A673 (cell line): ENCODE measurements at regions not wholly inside any gene's neighbourhood (a gene's known extent, or its start where the extent isn't known, plus 50 kb on each side); places are given as distances from the start of the nearest gene placed in this dataset.

Experiments
- BruUV-seq: library from RNA; stranded (reverse); fragments of 400-500 nt; replicated peaks from 2 replicates; lab custom pipeline; 2021; lab: Mats Ljungman, UMichigan
- CTCF ChIA-PET: fragments of 300-600 bp; sonication (Branson Sonifier 250); formaldehyde crosslinking; loops from one replicate; lab custom pipeline; 2022; ENCODE audit warnings: antibody characterized with exemption; lab: Charles Lee
- POLR2A ChIA-PET: fragments of 300-600 bp; sonication (Branson Sonifier 250); formaldehyde crosslinking; loops from one replicate; lab custom pipeline; 2022; ENCODE audit warnings: antibody characterized with exemption; ENCODE audit not compliant: low non-redundant PET; lab: Charles Lee
- DNase-seq: peaks from one replicate; pipeline ENCODE4 v3.0.0-alpha.2; 2015; ENCODE audit warnings: low spot score
- H3K27ac ChIP-seq: fragments of 200-600 bp; sonication (generic); 2 replicates; pipeline ENCODE4 v1.5.1; 2016; ENCODE audit warnings: mixed run types, low read depth, mild to moderate bottlenecking, mixed read lengths, antibody characterized with exemption, low read length; ENCODE audit not compliant: poor library complexity, severe bottlenecking
- H3K27me3 ChIP-seq: fragments of 200-600 bp; sonication (generic); replicated peaks from 2 replicates; pipeline ENCODE4 v1.6.1; 2017; ENCODE audit warnings: mixed run types, low read depth, mild to moderate bottlenecking, mixed read lengths, antibody characterized with exemption, low read length; ENCODE audit not compliant: insufficient read depth, poor library complexity
- H3K36me3 ChIP-seq: fragments of 200-600 bp; sonication (generic); 2 replicates; pipeline ENCODE4 v1.6.1; 2016; ENCODE audit warnings: mixed run types, mild to moderate bottlenecking, mixed read lengths, antibody characterized with exemption, low read length; ENCODE audit not compliant: insufficient read depth, poor library complexity, severe bottlenecking
- H3K4me1 ChIP-seq: fragments of 200-600 bp; sonication (generic); 2 replicates; pipeline ENCODE4 v1.6.1; 2017; ENCODE audit warnings: mixed run types, mild to moderate bottlenecking, mixed read lengths, antibody characterized with exemption, low read length; ENCODE audit not compliant: insufficient read depth, poor library complexity, severe bottlenecking
- H3K4me3 ChIP-seq: fragments of 200-600 bp; sonication (generic); 2 replicates; pipeline ENCODE4 v1.5.1; 2016; ENCODE audit warnings: low read depth, mixed run types, mild to moderate bottlenecking, mixed read lengths, low read length; ENCODE audit not compliant: poor library complexity, severe bottlenecking
- H3K9me3 ChIP-seq: fragments of 200-600 bp; sonication (generic); 2 replicates; pipeline ENCODE4 v1.6.1; 2016; ENCODE audit warnings: mixed run types, low read depth, mild to moderate bottlenecking, mixed read lengths, antibody characterized with exemption, low read length; ENCODE audit not compliant: poor library complexity, severe bottlenecking
- EZH2 ChIP-seq: fragments of 200-600 bp; sonication (generic); IDR thresholded peaks from 2 replicates; pipeline ENCODE4 v1.6.1; 2017; ENCODE audit warnings: borderline replicate concordance, low read depth, mild to moderate bottlenecking, mixed read lengths, antibody characterized with exemption, low read length; ENCODE audit not compliant: poor library complexity, severe bottlenecking
- intact Hi-C: fragments of 100-400 bp; cut with micrococcal nuclease; formaldehyde crosslinking; loops from one replicate; pipeline ENCODE4 v1.10.0; 2022; ENCODE audit not compliant: unreplicated experiment
- TF ChIP-seq, protein P1 (sequence below): fragments of 300-800, 200-600 bp; sonication (generic); conservative IDR thresholded peaks from 2 replicates; pipeline ENCODE4 v1.5.1; 2017; ENCODE audit warnings: low read depth, mild to moderate bottlenecking, antibody characterized with exemption, low read length, moderate library complexity, mixed read lengths

DNA sequence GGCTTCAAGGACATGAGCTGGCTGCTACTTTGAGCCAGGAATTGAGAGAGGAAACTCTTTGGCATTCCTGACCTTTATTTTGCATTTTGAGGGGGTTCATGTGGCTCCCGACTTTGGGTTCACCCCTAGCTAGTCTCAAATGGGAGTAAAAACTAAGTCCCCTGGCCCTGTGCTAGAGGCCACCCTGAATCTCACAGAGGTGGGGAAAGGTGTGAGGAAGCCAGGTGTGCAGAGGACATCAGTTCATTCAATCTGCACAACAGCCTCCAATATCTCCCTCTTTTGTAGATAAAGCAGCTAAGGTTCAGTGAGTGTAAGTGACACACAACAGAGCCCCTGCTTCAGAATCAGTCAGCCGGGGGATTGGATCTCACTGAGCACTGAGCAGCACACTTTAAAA lies 325.7 kb downstream of the DCDC2C start:
- no peak for DNase-seq
- Histone ChIP-seq H3K4me1 (no peaks in the 10 kb centered on the region), H3K27me3 (no peaks in the 10 kb centered on the region), H3K27ac (no peak overlapping the region), H3K9me3 (no peaks in the 10 kb centered on the region), H3K36me3 (no peaks in the 10 kb centered on the region), H3K4me3 (no peak overlapping the region)
- no TSS peak for BruUV-seq
- POLR2A ChIA-PET = no interaction called here
- TF ChIP-seq EZH2 = no peak
- TF ChIP-seq, protein P1, sequence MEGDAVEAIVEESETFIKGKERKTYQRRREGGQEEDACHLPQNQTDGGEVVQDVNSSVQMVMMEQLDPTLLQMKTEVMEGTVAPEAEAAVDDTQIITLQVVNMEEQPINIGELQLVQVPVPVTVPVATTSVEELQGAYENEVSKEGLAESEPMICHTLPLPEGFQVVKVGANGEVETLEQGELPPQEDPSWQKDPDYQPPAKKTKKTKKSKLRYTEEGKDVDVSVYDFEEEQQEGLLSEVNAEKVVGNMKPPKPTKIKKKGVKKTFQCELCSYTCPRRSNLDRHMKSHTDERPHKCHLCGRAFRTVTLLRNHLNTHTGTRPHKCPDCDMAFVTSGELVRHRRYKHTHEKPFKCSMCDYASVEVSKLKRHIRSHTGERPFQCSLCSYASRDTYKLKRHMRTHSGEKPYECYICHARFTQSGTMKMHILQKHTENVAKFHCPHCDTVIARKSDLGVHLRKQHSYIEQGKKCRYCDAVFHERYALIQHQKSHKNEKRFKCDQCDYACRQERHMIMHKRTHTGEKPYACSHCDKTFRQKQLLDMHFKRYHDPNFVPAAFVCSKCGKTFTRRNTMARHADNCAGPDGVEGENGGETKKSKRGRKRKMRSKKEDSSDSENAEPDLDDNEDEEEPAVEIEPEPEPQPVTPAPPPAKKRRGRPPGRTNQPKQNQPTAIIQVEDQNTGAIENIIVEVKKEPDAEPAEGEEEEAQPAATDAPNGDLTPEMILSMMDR = no peak
- CTCF ChIA-PET = no interaction called here
- intact Hi-C loops = no loop called here

DNA sequence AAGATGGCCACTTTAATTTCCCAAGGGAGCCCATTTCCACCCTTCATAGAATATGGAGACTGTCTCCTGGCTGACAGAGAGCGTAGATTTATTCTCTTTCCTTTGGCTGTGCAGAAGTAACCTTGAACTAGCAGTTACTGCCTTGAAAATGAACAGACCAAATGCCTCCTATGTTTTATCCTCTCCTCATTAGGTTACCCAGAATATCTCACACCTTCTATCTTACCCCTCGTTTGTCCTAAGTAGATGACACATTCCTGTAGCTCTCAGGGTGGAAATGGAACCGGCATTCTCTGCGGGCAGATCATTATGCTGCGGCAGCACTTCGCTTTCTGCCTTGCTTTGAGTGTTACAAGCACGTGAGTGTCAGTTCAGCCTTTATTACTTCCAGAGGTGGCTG lies 336.5 kb downstream of the DCDC2C start:
- ChIA-PET POLR2A (no interaction called here), CTCF (no interaction called here)
- DNase-seq = no peak
- intact Hi-C loops = no loop called here
- Histone ChIP-seq H3K27me3 (no peaks in the 10 kb centered on the region), H3K9me3 (no peaks in the 10 kb centered on the region), H3K36me3 (no peaks in the 10 kb centered on the region), H3K4me3 (no peak overlapping the region), H3K27ac (no peak overlapping the region), H3K4me1 (no peaks in the 10 kb centered on the region)
- BruUV-seq = no TSS peak
- TF ChIP-seq, protein P1 = no peak
- no peak for TF ChIP-seq EZH2

DNA sequence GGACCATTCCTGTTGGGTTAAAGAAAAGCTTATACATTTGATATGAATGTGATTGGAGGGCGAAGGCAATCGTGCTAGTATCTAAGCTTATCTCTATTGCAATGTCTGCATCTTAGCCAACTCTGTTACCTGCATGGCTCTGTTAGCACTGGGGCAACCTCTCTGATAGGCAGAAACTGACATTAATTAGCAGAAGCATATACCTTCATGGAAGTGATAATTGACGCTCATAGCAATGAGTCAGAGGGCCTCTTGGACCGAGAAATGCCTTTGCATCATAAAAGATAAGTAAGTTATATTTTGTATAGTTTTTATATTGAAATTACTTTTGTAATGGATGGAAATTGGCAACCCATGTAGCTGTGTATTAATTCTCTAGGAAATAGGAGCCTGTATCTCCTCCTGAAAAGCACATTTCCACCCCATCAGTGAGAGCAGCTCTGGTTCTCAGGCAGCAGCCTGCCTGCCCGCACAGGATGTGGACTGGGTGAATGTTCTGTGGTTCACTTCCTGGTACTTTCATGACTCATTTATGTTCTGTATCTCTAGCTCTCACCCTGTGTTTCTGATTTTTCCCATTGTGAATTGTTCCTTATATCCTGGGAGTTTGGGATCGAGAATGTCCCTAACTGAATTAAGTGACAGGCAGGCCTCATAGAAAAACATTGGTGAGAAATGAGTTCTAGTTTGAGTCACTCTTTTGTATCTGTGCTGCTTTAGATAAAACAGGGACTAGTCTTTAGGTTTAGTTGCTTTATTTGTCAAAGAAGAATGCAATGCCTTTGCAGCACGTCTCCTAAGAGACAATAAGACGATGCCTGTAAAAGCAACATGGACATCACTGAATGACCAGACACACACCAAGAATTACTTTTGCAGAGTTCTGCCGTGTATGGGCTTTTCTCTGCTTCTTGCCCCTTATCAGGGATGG lies 344.9 kb downstream of the DCDC2C start:
- no TSS peak for BruUV-seq
- POLR2A ChIA-PET = no interaction called here
- no peaks in the 10 kb centered on the region for H3K9me3 ChIP-seq
- no peak overlapping the region for H3K27ac ChIP-seq
- CTCF ChIA-PET = no interaction called here
- H3K27me3 ChIP-seq = no peaks in the 10 kb centered on the region
- no peak for TF ChIP-seq EZH2
- TF ChIP-seq, protein P1 = no peak
- no peak for DNase-seq
- no peaks in the 10 kb centered on the region for H3K4me1 ChIP-seq
- no peaks in the 10 kb centered on the region for H3K36me3 ChIP-seq
- no peak overlapping the region for H3K4me3 ChIP-seq
- intact Hi-C loops = no loop called here
